NCI-H69 (cell line): ENCODE measurements at regions not wholly inside any gene's neighbourhood (a gene's known extent, or its start where the extent isn't known, plus 50 kb on each side); places are given as distances from the start of the nearest gene placed in this dataset.
"Not testable (repeated sequence)": the region's sequence is repeated elsewhere in the genome, so short reads cannot be mapped to it uniquely, and the experiment has no call there.

Experiments
- DNase-seq: peaks from one replicate; lab custom pipeline; 2025; lab: John Stamatoyannopoulos, UW

- no peak for DNase-seq
Measured at GRCh38 chr16:79893445-79893844, 292.9 kb upstream of the MAF start.

- DNase-seq, result no peak
Measured at GRCh38 chr16:79892278-79892677, 291.7 kb upstream of the MAF start.

- DNase-seq, result no peak
Measured at GRCh38 chr16:79891458-79891857, 290.9 kb upstream of the MAF start.

GRCh38 chr16:79887541-79888540 lies 287.3 kb upstream of the MAF start:
- peak; percentile 7 for DNase-seq

GRCh38 chr16:79885320-79885719 lies 284.8 kb upstream of the MAF start:
- no peak for DNase-seq

- DNase-seq, result no peak
Measured at GRCh38 chr16:79883494-79883893, 283.0 kb upstream of the MAF start.

- DNase-seq, result no peak
Measured at GRCh38 chr16:79882340-79883005, 281.9 kb upstream of the MAF start.

GRCh38 chr16:79881107-79881506 lies 280.6 kb upstream of the MAF start:
- not testable (repeated sequence) for DNase-seq

GRCh38 chr16:79876332-79876730 lies 275.8 kb upstream of the MAF start:
- DNase-seq, result no peak

- no peak for DNase-seq
Measured at GRCh38 chr16:79874391-79874790, 273.9 kb upstream of the MAF start.

- no peak for DNase-seq
Measured at GRCh38 chr16:79873825-79874224, 273.3 kb upstream of the MAF start.

GRCh38 chr16:79871906-79872305 lies 271.4 kb upstream of the MAF start:
- no peak for DNase-seq

GRCh38 chr16:79870016-79870886 lies 269.7 kb upstream of the MAF start:
- no peak for DNase-seq

GRCh38 chr16:79869304-79870015 lies 268.9 kb upstream of the MAF start:
- no peak for DNase-seq

- DNase-seq, result no peak
Measured at GRCh38 chr16:79868841-79869240, 268.3 kb upstream of the MAF start.

- no peak for DNase-seq
Measured at GRCh38 chr16:79867425-79867997, 267.0 kb upstream of the MAF start.

- DNase-seq, result no peak
Measured at GRCh38 chr16:79865918-79866317, 265.4 kb upstream of the MAF start.

GRCh38 chr16:79864781-79865391 lies 264.3 kb upstream of the MAF start:
- DNase-seq, result no peak

GRCh38 chr16:79864032-79864780 lies 263.7 kb upstream of the MAF start:
- DNase-seq, result no peak
